CD14-positive monocyte (primary cell): ENCODE measurements at regions not wholly inside any gene's neighbourhood (a gene's known extent, or its start where the extent isn't known, plus 50 kb on each side); places are given as distances from the start of the nearest gene placed in this dataset.

ENCODE experiments used
- DNase-seq, 3 donors: peaks; one replicate each; pipeline ENCODE4 v3.0.0-alpha.2; 2011 to 2022
- H2AFZ ChIP-seq: 2 replicates; pipeline ENCODE4 v1.6.0; 2012; ENCODE audit warnings: mild to moderate bottlenecking, low read depth, low read length, inconsistent platforms; ENCODE audit not compliant: insufficient read depth, poor library complexity, severe bottlenecking
- H3K27ac ChIP-seq, 2 donors: 1 replicate in 1 of 2; 2 replicates in 1 of 2; pipeline ENCODE4 v1.5.1; 2012 to 2013; ENCODE audit warnings: low read length in 2 of 2, control low read depth in 1 of 2, inconsistent platforms in 1 of 2, low read depth in 1 of 2, mild to moderate bottlenecking in 1 of 2
- H3K27me3 ChIP-seq, 2 donors: one replicate each; pipeline versions ENCODE4 v1.6.0 to v1.6.1; 2011 to 2013; ENCODE audit warnings: low read length in 2 of 2; ENCODE audit not compliant: control insufficient read depth in 2 of 2, insufficient read depth in 2 of 2
- H3K36me3 ChIP-seq, 2 donors: replicated peaks in 1 of 2; 1 replicate in 1 of 2; 2 replicates in 1 of 2; pipeline versions ENCODE4 v1.5.1 to v1.6.1; 2012 to 2013; ENCODE audit warnings: low read length in 2 of 2, control low read depth in 1 of 2, inconsistent platforms in 1 of 2, mild to moderate bottlenecking in 1 of 2; ENCODE audit not compliant: insufficient read depth in 2 of 2, control insufficient read depth in 1 of 2
- H3K4me1 ChIP-seq, 2 donors: 1 replicate in 1 of 2; 2 replicates in 1 of 2; pipeline versions ENCODE4 v1.5.1 to v1.6.1; 2012 to 2013; ENCODE audit warnings: low read length in 2 of 2, control low read depth in 1 of 2, inconsistent platforms in 1 of 2, mild to moderate bottlenecking in 1 of 2, moderate library complexity in 1 of 2; ENCODE audit not compliant: insufficient read depth in 2 of 2, control insufficient read depth in 1 of 2
- H3K4me2 ChIP-seq: replicated peaks from 2 replicates; pipeline ENCODE3; 2012; ENCODE audit warnings: low read length, moderate library complexity, mild to moderate bottlenecking; ENCODE audit not compliant: poor library complexity, severe bottlenecking; ENCODE audit errors: extremely low read depth
- H3K4me3 ChIP-seq, 3 experiments: fragments of 200-600 bp in 1 of 3; sonication (generic) in 1 of 3; replicated peaks in 1 of 3; 1 replicate in 2 of 3; 2 replicates in 1 of 3; pipeline ENCODE4 v1.5.1; 2011 to 2013; ENCODE audit warnings: low read length in 3 of 3, mild to moderate bottlenecking in 3 of 3, control low read depth in 2 of 3, low read depth in 2 of 3, inconsistent platforms in 1 of 3, moderate library complexity in 1 of 3
- H3K79me2 ChIP-seq: 2 replicates; pipeline ENCODE4 v1.6.0; 2012; ENCODE audit warnings: mild to moderate bottlenecking, control low read depth, inconsistent platforms, low read length, moderate library complexity; ENCODE audit not compliant: insufficient read depth
- H3K9ac ChIP-seq: 2 replicates; pipeline ENCODE4 v1.6.0; 2017; ENCODE audit warnings: low read length, mild to moderate bottlenecking; ENCODE audit not compliant: insufficient read depth, poor library complexity, severe bottlenecking
- H3K9me3 ChIP-seq, 2 donors: replicated peaks in 1 of 2; 1 replicate in 1 of 2; 2 replicates in 1 of 2; pipeline versions ENCODE4 v1.5.1 to v1.6.1; 2012 to 2013; ENCODE audit warnings: low read length in 2 of 2, control low read depth in 1 of 2; ENCODE audit not compliant: control insufficient read depth in 1 of 2, insufficient read depth in 1 of 2
- H4K20me1 ChIP-seq: 2 replicates; pipeline ENCODE4 v1.6.0; 2012; ENCODE audit warnings: mild to moderate bottlenecking, low read length, control low read depth, moderate library complexity; ENCODE audit not compliant: insufficient read depth
- H3K27ac Mint-ChIP-seq, 7 donors: one replicate each; pipeline ENCODE4 v1.8.0; 2020; ENCODE audit warnings: mild to moderate bottlenecking in 7 of 7, mixed read lengths in 7 of 7, moderate library complexity in 6 of 7, inconsistent platforms in 2 of 7
- H3K27me3 Mint-ChIP-seq, 3 donors: one replicate each; pipeline ENCODE4 v1.8.0; 2021 to 2022; ENCODE audit warnings: low read depth in 3 of 3, mild to moderate bottlenecking in 3 of 3, mixed read lengths in 3 of 3, moderate library complexity in 3 of 3, inconsistent platforms in 1 of 3
- H3K36me3 Mint-ChIP-seq, 2 donors: one replicate each; pipeline ENCODE4 v1.8.0; 2020; ENCODE audit warnings: mixed read lengths in 2 of 2, inconsistent platforms in 1 of 2, mild to moderate bottlenecking in 1 of 2
- H3K4me1 Mint-ChIP-seq: one replicate; pipeline ENCODE4 v1.8.0; 2020; ENCODE audit warnings: mild to moderate bottlenecking, mixed read lengths
- H3K4me3 Mint-ChIP-seq, 2 donors: one replicate each; pipeline ENCODE4 v1.8.0; 2020; ENCODE audit warnings: mild to moderate bottlenecking in 2 of 2, mixed read lengths in 2 of 2, moderate library complexity in 1 of 2
- H3K9me3 Mint-ChIP-seq, 7 donors: one replicate each; pipeline ENCODE4 v1.8.0; 2020 to 2022; ENCODE audit warnings: mixed read lengths in 7 of 7, mild to moderate bottlenecking in 6 of 7, moderate library complexity in 6 of 7, inconsistent platforms in 2 of 7
- WGBS: methylation state at CpG from one replicate; pipeline ENCODE4 v1.1.5; 2013; ENCODE audit warnings: missing lambda C conversion rate; ENCODE audit not compliant: insufficient coverage; 5-methylcytosine and 5-hydroxymethylcytosine counted together
- intact Hi-C, 2 donors: fragments of 100-400 bp; cut with micrococcal nuclease; formaldehyde crosslinking; loops; one replicate each; pipeline versions ENCODE4 v1.15.0 to v1.15.1; 2023
- TF ChIP-seq, protein P1 (sequence below): fragments of 200-600 bp; IDR thresholded peaks from one replicate; pipeline ENCODE4 v1.8.0; 2022; ENCODE audit warnings: antibody characterized with exemption, mild to moderate bottlenecking

DNA sequence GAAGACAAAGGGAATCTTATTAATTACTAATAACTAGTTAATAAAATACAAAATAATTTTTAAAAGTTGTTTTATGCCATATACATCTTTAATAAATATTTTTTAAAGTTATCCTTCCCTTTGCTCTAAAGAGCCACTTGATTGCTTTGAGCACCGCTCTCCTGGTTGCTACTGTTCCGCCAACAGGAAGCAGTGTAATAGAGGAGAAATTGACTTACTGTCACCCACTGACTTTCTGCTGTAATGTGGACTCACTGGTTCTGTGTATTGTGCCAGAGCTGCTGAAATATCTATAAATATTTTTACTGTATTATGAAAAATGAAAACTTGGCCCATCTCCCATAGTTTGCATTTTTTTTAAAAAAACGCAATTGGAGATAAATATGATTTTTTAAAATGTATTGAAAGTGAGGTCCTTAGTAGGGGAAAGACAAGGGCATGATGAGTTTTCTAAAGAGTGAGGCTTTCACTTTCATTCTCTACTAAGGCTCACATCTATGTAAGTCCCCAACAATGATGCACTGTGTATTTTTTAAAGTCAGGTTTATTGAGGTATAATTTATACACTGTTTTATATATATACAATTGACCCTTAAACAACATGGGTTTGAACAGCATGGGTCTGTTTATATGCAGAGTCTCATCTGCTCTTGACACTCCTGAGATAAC is 100.5 kb downstream of the NPY start:
- H3K36me3 Mint-ChIP-seq: no peaks in the 10 kb centered on the region
- H3K27me3 Mint-ChIP-seq: peaks cover 0 to 3% (median 0%) of the 10 kb centered on the region in 3 donors
- no peak overlapping the region for H3K4me2 ChIP-seq
- no peaks in the 10 kb centered on the region for H3K9me3 ChIP-seq
- H3K4me3 ChIP-seq: no peak overlapping the region
- no peaks in the 10 kb centered on the region for H3K79me2 ChIP-seq
- H3K4me3 Mint-ChIP-seq: no peak overlapping the region
- no peaks in the 10 kb centered on the region for H3K4me1 ChIP-seq
- H3K9ac ChIP-seq: no peak overlapping the region
- no peaks in the 10 kb centered on the region for H4K20me1 ChIP-seq
- no peaks in the 10 kb centered on the region for H3K4me1 Mint-ChIP-seq
- intact Hi-C loops: no loop called here
- no peaks in the 10 kb centered on the region for H3K27me3 ChIP-seq
- DNase-seq: no peak
- H3K27ac ChIP-seq: no peak overlapping the region
- H2AFZ ChIP-seq: no peak overlapping the region
- H3K9me3 Mint-ChIP-seq: no peaks in the 10 kb centered on the region
- no peaks in the 10 kb centered on the region for H3K36me3 ChIP-seq
- H3K27ac Mint-ChIP-seq: no peak overlapping the region
- TF ChIP-seq, protein P1, sequence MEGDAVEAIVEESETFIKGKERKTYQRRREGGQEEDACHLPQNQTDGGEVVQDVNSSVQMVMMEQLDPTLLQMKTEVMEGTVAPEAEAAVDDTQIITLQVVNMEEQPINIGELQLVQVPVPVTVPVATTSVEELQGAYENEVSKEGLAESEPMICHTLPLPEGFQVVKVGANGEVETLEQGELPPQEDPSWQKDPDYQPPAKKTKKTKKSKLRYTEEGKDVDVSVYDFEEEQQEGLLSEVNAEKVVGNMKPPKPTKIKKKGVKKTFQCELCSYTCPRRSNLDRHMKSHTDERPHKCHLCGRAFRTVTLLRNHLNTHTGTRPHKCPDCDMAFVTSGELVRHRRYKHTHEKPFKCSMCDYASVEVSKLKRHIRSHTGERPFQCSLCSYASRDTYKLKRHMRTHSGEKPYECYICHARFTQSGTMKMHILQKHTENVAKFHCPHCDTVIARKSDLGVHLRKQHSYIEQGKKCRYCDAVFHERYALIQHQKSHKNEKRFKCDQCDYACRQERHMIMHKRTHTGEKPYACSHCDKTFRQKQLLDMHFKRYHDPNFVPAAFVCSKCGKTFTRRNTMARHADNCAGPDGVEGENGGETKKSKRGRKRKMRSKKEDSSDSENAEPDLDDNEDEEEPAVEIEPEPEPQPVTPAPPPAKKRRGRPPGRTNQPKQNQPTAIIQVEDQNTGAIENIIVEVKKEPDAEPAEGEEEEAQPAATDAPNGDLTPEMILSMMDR: no peak
- no CpG with 5 or more reads among the region's 3 CpGs for WGBS

DNA sequence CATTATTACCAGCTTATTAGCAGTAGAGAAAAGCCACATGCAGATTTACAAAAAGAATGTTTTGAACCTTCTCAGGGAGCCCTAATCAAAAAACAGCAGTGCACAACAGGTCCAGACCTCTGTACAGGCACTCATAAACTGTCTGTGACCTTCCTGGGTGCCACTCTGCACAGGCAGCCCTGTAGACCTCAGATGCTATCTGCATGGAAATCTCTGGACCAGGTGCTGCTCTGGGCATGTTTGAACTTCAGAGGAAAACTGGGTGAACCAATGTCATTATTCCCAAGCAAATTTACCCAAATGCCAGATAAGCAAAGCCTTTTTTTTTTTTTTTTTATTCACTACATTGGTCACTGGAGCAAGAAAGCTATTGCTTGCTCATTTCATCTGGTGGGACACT is 104.2 kb downstream of the NPY start:
- Histone ChIP-seq H3K27ac (no peak overlapping the region), H3K9ac (no peak overlapping the region), H3K4me1 (no peaks in the 10 kb centered on the region), H3K4me3 (no peak overlapping the region), H2AFZ (no peak overlapping the region), H3K9me3 (no peaks in the 10 kb centered on the region), H3K79me2 (no peaks in the 10 kb centered on the region), H3K27me3 (no peaks in the 10 kb centered on the region), H3K36me3 (no peaks in the 10 kb centered on the region), H4K20me1 (no peaks in the 10 kb centered on the region), H3K4me2 (no peak overlapping the region)
- no peak overlapping the region for H3K27ac Mint-ChIP-seq
- peaks cover 0 to 3% (median 0%) of the 10 kb centered on the region in 3 donors for H3K27me3 Mint-ChIP-seq
- no peaks in the 10 kb centered on the region for H3K4me1 Mint-ChIP-seq
- no peak overlapping the region for H3K4me3 Mint-ChIP-seq
- TF ChIP-seq, protein P1: no peak
- no peaks in the 10 kb centered on the region for H3K36me3 Mint-ChIP-seq
- peaks cover 0 to 5% (median 0%) of the 10 kb centered on the region in 7 donors for H3K9me3 Mint-ChIP-seq
- intact Hi-C loops: no loop called here
- no peak for DNase-seq
